Nephron (organoid): ENCODE measurements at regions not wholly inside any gene's neighbourhood (a gene's known extent, or its start where the extent isn't known, plus 50 kb on each side); places are given as distances from the start of the nearest gene placed in this dataset.

Experiments used
- H3K27ac Mint-ChIP-seq, 3 experiments: 2 replicates each; pipeline ENCODE4 v1.8.0; 2020; ENCODE audit warnings: mixed read lengths in 3 of 3, mild to moderate bottlenecking in 2 of 3, moderate library complexity in 1 of 3
- H3K27me3 Mint-ChIP-seq: 2 replicates; pipeline ENCODE4 v1.8.0; 2021; ENCODE audit warnings: low read depth, mild to moderate bottlenecking, moderate library complexity, mixed read lengths
- H3K36me3 Mint-ChIP-seq: 2 replicates; pipeline ENCODE4 v1.8.0; 2020; ENCODE audit warnings: low read depth, mixed read lengths
- H3K4me1 Mint-ChIP-seq: 2 replicates; pipeline ENCODE4 v1.8.0; 2020; ENCODE audit warnings: mixed read lengths
- H3K4me3 Mint-ChIP-seq, 3 experiments: 2 replicates each; pipeline ENCODE4 v1.8.0; 2020; ENCODE audit warnings: mild to moderate bottlenecking in 3 of 3, mixed read lengths in 3 of 3, moderate library complexity in 2 of 3
- H3K9me3 Mint-ChIP-seq: 2 replicates; pipeline ENCODE4 v1.8.0; 2020; ENCODE audit warnings: mixed read lengths
- CTCF ChIP-seq, 3 experiments: fragments of 200-600 bp; sonication (generic); IDR thresholded peaks; one replicate each; pipeline ENCODE4 v1.5.0; 2021; ENCODE audit warnings: antibody characterized with exemption in 3 of 3; ENCODE audit not compliant: unreplicated experiment in 3 of 3

- Mint-ChIP-seq H3K4me3 (no peak overlapping the region), H3K36me3 (no peaks in the 10 kb centered on the region), H3K27ac (no peak overlapping the region), H3K4me1 (no peaks in the 10 kb centered on the region), H3K9me3 (no peaks in the 10 kb centered on the region), H3K27me3 (peaks cover 23% of the 10 kb centered on the region)
- no peak for TF ChIP-seq CTCF (IDR thresholded peaks at IDR 0.05; ENCODE audit: unreplicated experiment in 3 of 3)
Measured at GRCh38 chr17:27986805-27987684, 55.4 kb upstream of the NLK start.

- H3K9me3 Mint-ChIP-seq: no peaks in the 10 kb centered on the region
- peaks cover 17% of the 10 kb centered on the region for H3K27me3 Mint-ChIP-seq
- no peaks in the 10 kb centered on the region for H3K36me3 Mint-ChIP-seq
- H3K4me3 Mint-ChIP-seq: no peak overlapping the region
- no peaks in the 10 kb centered on the region for H3K4me1 Mint-ChIP-seq
- no peak for TF ChIP-seq CTCF (IDR thresholded peaks at IDR 0.05; ENCODE audit: unreplicated experiment in 3 of 3)
- no peak overlapping the region for H3K27ac Mint-ChIP-seq
Measured at GRCh38 chr17:27989046-27989445, 53.4 kb upstream of the NLK start.

- Mint-ChIP-seq H3K27me3 (peaks cover 13% of the 10 kb centered on the region), H3K4me3 (no peak overlapping the region), H3K36me3 (no peaks in the 10 kb centered on the region), H3K4me1 (no peaks in the 10 kb centered on the region), H3K27ac (no peak overlapping the region), H3K9me3 (no peaks in the 10 kb centered on the region)
- no peak for TF ChIP-seq CTCF (IDR thresholded peaks at IDR 0.05; ENCODE audit: unreplicated experiment in 3 of 3)
Measured at GRCh38 chr17:27990100-27990499, 52.4 kb upstream of the NLK start.

GRCh38 chr17:27990979-27991378 is 51.5 kb upstream of the NLK start:
- H3K27me3 Mint-ChIP-seq: peaks cover 5% of the 10 kb centered on the region
- H3K36me3 Mint-ChIP-seq: no peaks in the 10 kb centered on the region
- no peak for TF ChIP-seq CTCF (IDR thresholded peaks at IDR 0.05; ENCODE audit: unreplicated experiment in 3 of 3)
- H3K4me3 Mint-ChIP-seq: no peak overlapping the region
- no peaks in the 10 kb centered on the region for H3K4me1 Mint-ChIP-seq
- H3K27ac Mint-ChIP-seq: no peak overlapping the region
- H3K9me3 Mint-ChIP-seq: no peaks in the 10 kb centered on the region

- no peak for TF ChIP-seq CTCF (IDR thresholded peaks at IDR 0.05; ENCODE audit: unreplicated experiment in 3 of 3)
- H3K27me3 Mint-ChIP-seq: peaks cover 4% of the 10 kb centered on the region
- no peaks in the 10 kb centered on the region for H3K9me3 Mint-ChIP-seq
- H3K27ac Mint-ChIP-seq: no peak overlapping the region
- no peak overlapping the region for H3K4me3 Mint-ChIP-seq
- no peaks in the 10 kb centered on the region for H3K4me1 Mint-ChIP-seq
- H3K36me3 Mint-ChIP-seq: no peaks in the 10 kb centered on the region
Measured at GRCh38 chr17:27991462-27991993, 50.9 kb upstream of the NLK start.
